ENCODE measurements at regions not wholly inside any gene's neighbourhood (a gene's known extent, or its start where the extent isn't known, plus 50 kb on each side); places are given as distances from the start of the nearest gene placed in this dataset.

DNA sequence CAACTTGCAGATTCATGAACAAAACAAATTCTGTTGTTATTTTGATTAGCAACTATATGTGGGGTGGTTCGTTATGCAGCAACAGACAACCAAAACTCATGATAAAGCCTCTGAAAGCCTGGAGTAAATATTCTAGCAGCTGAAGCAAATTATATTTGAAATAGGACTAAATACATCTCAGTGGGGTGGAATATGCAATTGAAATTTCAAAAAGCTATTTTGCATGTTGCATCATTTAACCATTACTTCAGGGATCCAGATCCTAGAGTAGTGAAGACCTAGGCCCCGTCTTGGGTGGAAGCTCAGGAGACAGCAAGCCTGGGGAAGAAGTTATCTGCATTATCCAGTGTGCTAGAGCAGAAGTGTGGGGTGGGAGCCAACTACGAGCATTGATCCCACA is 114.7 kb downstream of the PPM1A start:
- FAIRE-seq (no peak), DNase-seq (ENCODE audit: low read depth, low spot score) (no peak)
- Histone ChIP-seq H4K20me1 (replicated peaks; ENCODE audit: control insufficient read depth, extremely low read depth, insufficient read depth, low read length) (no peaks in the 10 kb centered on the region), H3K27me3 (ENCODE audit: control insufficient read depth in 2 of 2, insufficient read depth in 2 of 2, low read length in 2 of 2) (peaks cover 0 to 2% of the 10 kb centered on the region in 2 experiments), H3K9me1 (replicated peaks; ENCODE audit: control insufficient read depth, extremely low read depth, insufficient read depth, low read length) (no peaks in the 10 kb centered on the region), H3K9ac (replicated peaks; ENCODE audit: extremely low read depth, insufficient read depth, low read length) (no peak overlapping the region), H3K4me3 (replicated peaks in 1 of 3; ENCODE audit: insufficient read depth in 1 of 3, low read depth in 1 of 3, low read length in 3 of 3) (no peak overlapping the region), H3K27ac (ENCODE audit: insufficient read depth, low read depth, low read length) (no peak overlapping the region), H3K4me1 (ENCODE audit: control insufficient read depth, extremely low read depth, insufficient read depth, low read length) (no peaks in the 10 kb centered on the region), H2AFZ (ENCODE audit: low read depth, low read length) (no peak overlapping the region), H3K79me2 (ENCODE audit: control insufficient read depth, insufficient read depth, low read length) (no peaks in the 10 kb centered on the region), H3K4me2 (ENCODE audit: insufficient read depth, low read length) (no peak overlapping the region), H3K36me3 (ENCODE audit: control insufficient read depth in 2 of 2, extremely low read depth in 1 of 2, insufficient read depth in 2 of 2, low read length in 2 of 2) (no peaks in the 10 kb centered on the region), H3K9me3 (replicated peaks; ENCODE audit: control insufficient read depth, insufficient read depth, low read length) (no peaks in the 10 kb centered on the region)
- intact Hi-C loops (cut with micrococcal nuclease), result no loop called here
- ChIA-PET POLR2A (no interaction called here), CTCF (interaction anchor here (2.5 kb wide), 1 partner anchor 14 kb away, joined by 8 read pairs; no protein-coding TSS in a partner anchor)
- TF ChIP-seq POLR2A (IDR thresholded peaks at IDR 0.05; ENCODE audit: low read depth, low read length) (no peak), JUN (IDR thresholded peaks at IDR 0.05; ENCODE audit: borderline replicate concordance, insufficient read depth, insufficient read length, low read depth) (no peak), GATA2 (IDR thresholded peaks at IDR 0.05; ENCODE audit: insufficient read depth, insufficient read length, low read depth, low read length) (no peak), EZH2 (IDR thresholded peaks at IDR 0.05; ENCODE audit: borderline replicate concordance, low read depth, low read length, severe bottlenecking) (no peak), POLR2AphosphoS5 (IDR thresholded peaks at IDR 0.05; ENCODE audit: insufficient read depth, low read depth, low read length) (no peak), FOS (IDR thresholded peaks at IDR 0.05; ENCODE audit: borderline replicate concordance, insufficient read depth, low read length) (no peak), MYC (IDR thresholded peaks at IDR 0.05; ENCODE audit: low read depth, low read length) (no peak)
- TF ChIP-seq, protein P1, sequence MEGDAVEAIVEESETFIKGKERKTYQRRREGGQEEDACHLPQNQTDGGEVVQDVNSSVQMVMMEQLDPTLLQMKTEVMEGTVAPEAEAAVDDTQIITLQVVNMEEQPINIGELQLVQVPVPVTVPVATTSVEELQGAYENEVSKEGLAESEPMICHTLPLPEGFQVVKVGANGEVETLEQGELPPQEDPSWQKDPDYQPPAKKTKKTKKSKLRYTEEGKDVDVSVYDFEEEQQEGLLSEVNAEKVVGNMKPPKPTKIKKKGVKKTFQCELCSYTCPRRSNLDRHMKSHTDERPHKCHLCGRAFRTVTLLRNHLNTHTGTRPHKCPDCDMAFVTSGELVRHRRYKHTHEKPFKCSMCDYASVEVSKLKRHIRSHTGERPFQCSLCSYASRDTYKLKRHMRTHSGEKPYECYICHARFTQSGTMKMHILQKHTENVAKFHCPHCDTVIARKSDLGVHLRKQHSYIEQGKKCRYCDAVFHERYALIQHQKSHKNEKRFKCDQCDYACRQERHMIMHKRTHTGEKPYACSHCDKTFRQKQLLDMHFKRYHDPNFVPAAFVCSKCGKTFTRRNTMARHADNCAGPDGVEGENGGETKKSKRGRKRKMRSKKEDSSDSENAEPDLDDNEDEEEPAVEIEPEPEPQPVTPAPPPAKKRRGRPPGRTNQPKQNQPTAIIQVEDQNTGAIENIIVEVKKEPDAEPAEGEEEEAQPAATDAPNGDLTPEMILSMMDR (IDR thresholded peaks at IDR 0.05; ENCODE audit: extremely low read depth in 1 of 2, insufficient read depth in 1 of 2, low read depth in 1 of 2, low read length in 2 of 2), result no peak
- TF ChIP-seq, protein P2, sequence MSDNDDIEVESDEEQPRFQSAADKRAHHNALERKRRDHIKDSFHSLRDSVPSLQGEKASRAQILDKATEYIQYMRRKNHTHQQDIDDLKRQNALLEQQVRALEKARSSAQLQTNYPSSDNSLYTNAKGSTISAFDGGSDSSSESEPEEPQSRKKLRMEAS (IDR thresholded peaks at IDR 0.05; ENCODE audit: insufficient read depth, insufficient read length), result no peak
- dilution Hi-C loops (cut with MboI; ENCODE audit: extremely low pct_ligation_motif_present, low sequenced_read_pairs), result no loop called here
- no TSS peak for BruUV-seq (replicated peaks)

All from endothelial cell of umbilical vein (primary cell).